ENCODE measurements at regions not wholly inside any gene's neighbourhood (a gene's known extent, or its start where the extent isn't known, plus 50 kb on each side); places are given as distances from the start of the nearest gene placed in this dataset.
"Not testable (repeated sequence)": the region's sequence is repeated elsewhere in the genome, so short reads cannot be mapped to it uniquely, and the experiment has no call there.

- DNase-seq (ENCODE audit: extremely low read depth in 1 of 11, low read depth in 9 of 11, low spot score in 4 of 11), result no peak
These were observed 75.5 kb downstream of the ASB1 start for GRCh38 chr2:238502088-238502810.

DNA sequence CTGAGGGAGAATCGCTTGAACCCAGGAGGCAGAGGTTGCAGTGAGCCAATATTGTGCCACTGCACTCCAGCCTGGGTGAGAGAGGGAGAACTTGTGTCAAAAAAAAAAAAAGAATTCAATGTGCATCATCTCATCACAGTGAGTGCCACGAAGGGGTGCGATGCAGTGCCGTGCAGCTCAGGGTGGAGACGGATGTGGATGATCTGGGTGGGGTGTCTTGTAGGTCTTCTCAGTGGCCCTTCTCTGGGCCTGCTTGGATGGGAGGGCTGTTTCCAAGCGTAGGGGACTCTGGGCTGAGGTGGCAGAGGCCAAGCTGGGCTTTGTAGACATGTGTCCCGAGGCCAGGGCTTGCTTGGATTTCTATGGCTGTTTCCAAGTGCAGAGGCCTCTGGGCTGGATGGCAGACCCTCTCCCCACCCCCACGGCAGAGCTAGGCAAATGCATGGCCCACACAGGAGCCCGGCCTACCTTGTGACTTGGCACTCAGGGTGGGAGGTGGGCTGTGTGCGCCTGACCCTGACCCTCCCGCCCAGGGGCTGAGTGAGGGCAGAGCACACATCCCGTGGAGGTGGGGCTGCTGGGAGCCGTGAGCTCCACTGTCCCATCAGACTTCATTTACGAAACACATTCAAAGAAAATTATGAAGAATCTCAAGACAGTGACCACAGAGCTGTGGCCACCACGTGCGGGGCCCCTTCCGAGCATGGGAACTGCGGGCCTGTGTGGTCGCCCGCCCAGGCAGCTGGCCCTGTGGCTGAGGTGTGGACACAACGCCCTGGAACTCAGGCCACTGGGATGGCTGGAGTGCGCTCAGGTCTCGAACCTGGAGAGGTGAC lies 76.4 kb downstream of the ASB1 start:
- DNase-seq (ENCODE audit: extremely low read depth in 1 of 11, low read depth in 9 of 11, low spot score in 4 of 11), result no peak

GRCh38 chr2:238504181-238504931 lies 77.6 kb downstream of the ASB1 start:
- no peak for DNase-seq (ENCODE audit: extremely low read depth in 1 of 11, low read depth in 9 of 11, low spot score in 4 of 11)

- no peak for DNase-seq (ENCODE audit: extremely low read depth in 1 of 11, low read depth in 9 of 11, low spot score in 4 of 11)
These were observed 78.6 kb downstream of the ASB1 start for GRCh38 chr2:238505119-238505891.

DNA sequence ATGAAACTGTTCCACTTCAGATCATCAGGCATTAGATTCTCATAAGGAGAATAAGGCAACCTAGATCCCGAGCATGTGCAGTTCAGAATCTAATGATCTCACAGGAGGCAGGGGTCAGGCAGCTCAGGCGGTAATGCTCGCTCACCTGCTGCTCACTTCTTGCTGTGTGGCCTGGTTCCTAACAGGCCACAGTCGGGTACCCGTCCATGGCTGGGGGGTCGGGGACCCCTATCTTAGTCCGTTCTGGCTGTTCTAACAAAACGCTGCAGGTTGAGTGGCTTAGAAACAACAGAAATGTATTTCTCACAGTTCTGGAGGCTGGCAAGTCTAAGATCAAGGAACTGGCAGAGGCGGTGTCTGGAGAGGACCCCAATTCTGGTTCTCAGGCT lies 79.2 kb downstream of the ASB1 start:
- no peak for DNase-seq (ENCODE audit: extremely low read depth in 1 of 11, low read depth in 9 of 11, low spot score in 4 of 11)

DNA sequence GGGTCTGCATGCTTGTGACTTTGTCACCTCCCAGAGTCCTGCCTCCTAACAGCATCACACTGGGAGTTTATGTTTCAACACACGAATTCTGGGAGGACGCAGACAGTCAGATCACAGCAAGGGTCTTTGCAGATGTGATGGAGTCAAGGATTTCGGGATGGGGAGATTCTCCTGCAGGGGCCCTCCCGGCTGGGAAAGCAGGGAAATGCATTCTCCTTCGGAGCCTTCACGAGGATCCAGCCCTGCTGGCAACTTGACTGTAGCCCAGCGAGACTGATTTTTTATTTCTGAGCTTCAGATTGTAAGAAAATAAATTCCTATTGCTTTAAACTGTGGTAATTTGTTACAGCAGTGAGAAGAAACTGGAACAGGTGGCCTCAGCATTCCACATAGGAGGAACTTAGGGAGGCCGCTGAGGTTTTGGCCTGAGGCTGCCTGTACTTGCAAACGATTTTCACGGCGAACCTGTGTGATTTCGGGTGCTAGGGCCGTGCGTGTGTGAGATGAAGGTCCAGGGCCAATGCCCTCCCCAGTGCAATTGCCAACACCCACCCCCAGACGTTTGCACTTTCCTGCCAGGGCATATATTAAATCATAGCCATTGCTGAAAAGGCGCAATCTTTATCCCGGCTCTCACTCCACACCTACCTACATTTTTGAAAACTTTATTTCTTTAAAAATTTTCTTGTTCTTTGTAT lies 79.8 kb downstream of the ASB1 start:
- no peak for DNase-seq (ENCODE audit: extremely low read depth in 1 of 11, low read depth in 9 of 11, low spot score in 4 of 11)

DNA sequence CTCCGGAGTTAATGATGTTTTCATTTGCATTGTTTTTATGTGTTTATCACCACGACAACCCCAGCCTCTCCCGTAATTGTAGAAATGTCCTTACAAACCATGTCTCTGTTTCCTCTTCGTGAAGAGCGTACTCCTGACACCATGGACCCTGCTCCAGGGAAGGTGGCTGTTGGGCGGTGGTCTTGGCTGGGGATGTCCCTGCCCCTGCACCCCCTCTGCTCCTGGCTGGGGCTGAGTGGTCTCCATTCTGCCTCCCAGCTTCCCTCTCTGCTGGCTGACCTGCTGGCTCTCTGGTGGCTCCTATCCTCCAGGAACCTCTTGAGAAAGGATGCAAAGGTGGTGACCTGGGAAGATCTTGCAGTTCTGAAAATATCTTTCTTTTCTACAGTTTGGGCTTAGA lies 81.1 kb downstream of the ASB1 start:
- no peak for DNase-seq (ENCODE audit: extremely low read depth in 1 of 11, low read depth in 9 of 11, low spot score in 4 of 11)

DNA sequence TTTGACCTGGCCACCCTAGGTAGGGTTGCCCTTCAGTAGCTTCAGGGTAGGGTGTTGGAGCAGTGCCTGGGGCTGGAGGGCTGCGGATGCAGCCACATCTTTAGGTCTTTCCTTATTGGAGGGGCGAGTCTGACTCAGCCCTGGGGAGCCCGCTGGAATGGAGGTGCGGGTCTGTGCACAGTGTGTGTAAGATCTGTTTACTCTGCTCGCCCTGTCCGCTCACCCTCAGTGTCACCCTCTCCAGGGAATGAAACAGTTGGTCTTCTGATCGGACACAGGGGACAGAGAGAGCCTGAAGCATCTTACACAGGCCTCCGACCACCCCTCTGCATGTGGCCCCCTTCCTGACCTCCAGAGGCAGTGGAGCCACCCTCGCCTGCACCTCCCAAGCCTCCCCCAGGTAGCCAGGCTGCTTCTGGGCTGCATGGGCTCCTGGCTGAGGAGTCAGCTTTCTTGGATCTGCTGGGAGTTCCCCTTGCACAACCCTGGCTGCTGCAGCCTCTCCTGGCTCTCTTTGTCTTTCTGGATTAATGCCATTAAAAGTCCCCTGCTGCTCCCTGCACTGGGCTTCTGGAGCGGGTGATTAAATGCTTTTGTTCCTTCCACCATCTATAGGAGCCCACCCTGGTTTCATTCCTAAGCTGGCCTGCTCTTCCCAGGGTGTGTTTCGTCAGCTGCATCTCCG lies 82.6 kb downstream of the ASB1 start:
- no peak for DNase-seq (ENCODE audit: extremely low read depth in 1 of 11, low read depth in 9 of 11, low spot score in 4 of 11)

DNA sequence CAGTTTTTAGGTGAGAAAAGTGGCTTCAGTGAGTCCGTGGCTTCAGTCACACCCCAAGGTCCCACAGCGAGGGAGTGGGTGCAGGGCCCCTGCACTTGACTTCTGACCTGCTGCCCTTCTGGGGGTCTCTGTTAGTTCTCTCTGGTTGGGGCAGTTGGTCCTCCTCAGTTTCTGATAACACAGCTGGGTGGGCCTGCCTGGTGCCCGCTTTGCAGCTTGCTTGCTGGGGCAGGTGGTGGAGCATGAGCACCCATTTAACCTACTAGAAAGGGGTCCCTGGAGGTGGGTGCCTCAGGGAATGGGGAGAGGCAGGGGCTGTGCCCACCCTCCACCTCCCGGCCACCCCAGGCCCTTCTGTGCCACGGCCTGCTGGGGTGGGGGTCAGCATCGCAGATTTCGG lies 83.2 kb downstream of the ASB1 start:
- DNase-seq (ENCODE audit: extremely low read depth in 1 of 11, low read depth in 9 of 11, low spot score in 4 of 11), result no peak

DNA sequence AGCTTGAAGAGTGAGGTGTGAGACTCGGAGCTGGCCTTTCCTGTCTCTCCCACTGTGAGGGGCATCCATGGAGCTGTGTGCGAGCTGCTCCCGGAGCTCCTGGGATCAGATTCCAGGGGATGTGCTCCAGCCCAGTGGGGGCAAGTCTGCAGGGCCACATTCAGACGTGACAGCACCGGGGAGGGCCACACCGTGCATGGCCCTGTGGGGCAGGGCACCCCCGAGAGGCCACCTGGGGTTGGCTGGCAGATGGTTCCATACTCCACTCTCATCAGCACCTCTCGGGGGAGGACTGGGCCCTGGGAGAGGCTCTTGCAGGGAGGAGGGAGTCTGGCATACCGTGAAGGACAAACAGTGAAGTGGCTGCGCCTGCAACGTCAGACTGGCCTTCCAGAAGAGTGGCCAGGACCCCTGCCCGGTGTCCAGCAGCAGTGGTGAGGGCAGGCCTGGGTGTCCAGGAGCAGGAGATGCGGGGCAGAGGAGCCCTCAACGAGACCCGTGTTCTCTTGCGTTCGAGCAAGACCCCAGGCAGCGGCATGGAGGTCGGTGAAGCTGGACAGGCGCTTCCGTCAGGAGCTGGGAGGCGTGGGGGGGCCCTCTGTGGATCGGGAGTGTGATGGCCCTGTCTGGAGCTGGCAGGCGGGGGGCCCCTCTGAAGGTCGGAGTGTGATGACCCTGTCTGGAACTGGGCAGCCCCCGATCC lies 84.3 kb downstream of the ASB1 start:
- no peak for DNase-seq (ENCODE audit: extremely low read depth in 1 of 11, low read depth in 9 of 11, low spot score in 4 of 11)

DNA sequence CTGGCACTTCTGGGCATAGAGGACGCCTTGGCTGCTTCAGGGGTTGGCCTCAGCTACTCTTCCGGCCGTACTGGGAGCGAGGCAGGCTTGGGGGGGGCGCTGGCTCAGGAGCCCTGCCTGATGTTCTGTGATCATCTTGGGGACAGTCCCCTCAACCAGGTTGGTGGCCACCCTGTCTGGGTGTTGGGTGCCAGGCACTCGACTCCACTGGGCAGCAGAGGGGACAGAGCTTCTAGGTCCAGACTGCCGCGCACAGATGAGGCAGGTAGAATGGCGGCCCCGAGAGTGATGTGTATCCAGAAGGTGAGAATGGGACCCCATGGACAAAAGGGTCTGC lies 84.9 kb downstream of the ASB1 start:
- DNase-seq (ENCODE audit: extremely low read depth in 1 of 11, low read depth in 9 of 11, low spot score in 4 of 11), result no peak

DNA sequence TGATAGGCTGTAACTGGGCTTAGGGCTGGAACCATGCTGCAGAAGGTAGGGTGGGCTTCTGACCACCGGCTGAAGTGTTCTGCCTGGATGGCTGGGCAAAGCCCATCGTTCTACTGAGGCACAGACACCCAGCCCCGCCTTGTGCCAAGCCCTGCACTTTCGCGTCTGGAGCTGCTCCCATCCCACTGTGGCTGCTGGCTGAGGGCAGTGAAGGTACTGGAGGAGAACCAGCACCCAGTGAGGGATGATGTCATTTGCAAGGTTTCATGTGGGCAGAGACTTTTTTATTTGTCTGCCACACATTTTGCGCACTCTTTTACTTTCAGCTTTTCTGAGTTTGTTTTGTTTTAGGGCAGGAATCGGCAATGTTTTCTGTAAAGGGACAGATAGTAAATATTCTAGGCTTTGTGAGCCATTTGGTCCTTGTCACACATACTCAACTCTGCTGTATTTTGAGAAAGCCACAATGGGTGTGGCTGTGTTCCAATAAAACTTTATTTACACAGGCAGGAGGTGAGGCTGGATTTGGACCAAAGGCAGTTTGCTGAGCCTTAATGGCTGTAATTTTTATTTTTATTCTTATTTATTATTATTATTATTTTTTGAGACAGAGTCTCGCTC lies 85.6 kb downstream of the ASB1 start:
- DNase-seq (ENCODE audit: extremely low read depth in 1 of 11, low read depth in 9 of 11, low spot score in 4 of 11), result no peak

DNA sequence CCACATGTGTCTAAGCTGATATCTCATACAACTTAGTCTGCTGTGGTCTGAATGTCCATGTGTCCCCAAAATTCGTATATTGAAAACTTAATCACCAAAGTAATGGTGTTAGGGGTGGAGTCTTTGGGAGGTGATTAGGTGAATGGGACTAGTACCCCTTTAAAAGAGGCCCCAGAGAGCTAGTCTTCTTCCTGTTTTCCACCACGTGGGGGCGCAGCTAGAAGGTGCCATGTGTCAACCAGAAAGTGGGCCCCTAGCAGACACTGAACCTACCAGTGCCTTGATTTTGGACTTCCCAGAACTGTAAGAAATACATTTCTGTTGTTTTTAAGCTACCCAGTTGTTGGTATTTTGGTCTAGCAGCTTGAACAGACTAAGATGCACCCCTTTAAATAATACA lies 86.6 kb downstream of the ASB1 start:
- DNase-seq (ENCODE audit: extremely low read depth in 1 of 11, low read depth in 9 of 11, low spot score in 4 of 11), result no peak

- not testable (repeated sequence) for DNase-seq (ENCODE audit: extremely low read depth in 1 of 11, low read depth in 9 of 11, low spot score in 4 of 11)
These were observed 87.3 kb downstream of the ASB1 start for GRCh38 chr2:238514024-238514423.

- no peak for DNase-seq (ENCODE audit: extremely low read depth in 1 of 11, low read depth in 9 of 11, low spot score in 4 of 11)
These were observed 88.7 kb downstream of the ASB1 start for GRCh38 chr2:238515377-238515776.

DNA sequence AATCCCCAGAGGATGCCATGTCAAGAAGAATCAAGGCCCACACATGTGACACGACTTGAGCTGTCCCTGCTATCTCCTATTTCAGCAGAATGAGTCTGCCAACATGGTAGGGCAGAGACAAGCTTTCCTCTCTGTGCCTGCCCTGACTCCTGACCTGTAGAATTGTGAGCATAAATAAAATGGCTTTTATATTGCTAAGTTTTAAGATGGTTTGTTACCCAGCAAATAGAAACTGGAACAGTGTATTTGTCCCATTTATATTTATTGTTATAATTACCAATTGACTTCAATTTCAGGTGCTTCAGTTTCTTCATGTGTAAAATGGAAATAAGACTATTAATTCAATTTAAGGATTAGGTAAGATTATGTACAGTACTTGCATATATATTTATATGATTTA lies 90.5 kb downstream of the ASB1 start:
- no peak for DNase-seq (ENCODE audit: extremely low read depth in 1 of 11, low read depth in 9 of 11, low spot score in 4 of 11)

DNA sequence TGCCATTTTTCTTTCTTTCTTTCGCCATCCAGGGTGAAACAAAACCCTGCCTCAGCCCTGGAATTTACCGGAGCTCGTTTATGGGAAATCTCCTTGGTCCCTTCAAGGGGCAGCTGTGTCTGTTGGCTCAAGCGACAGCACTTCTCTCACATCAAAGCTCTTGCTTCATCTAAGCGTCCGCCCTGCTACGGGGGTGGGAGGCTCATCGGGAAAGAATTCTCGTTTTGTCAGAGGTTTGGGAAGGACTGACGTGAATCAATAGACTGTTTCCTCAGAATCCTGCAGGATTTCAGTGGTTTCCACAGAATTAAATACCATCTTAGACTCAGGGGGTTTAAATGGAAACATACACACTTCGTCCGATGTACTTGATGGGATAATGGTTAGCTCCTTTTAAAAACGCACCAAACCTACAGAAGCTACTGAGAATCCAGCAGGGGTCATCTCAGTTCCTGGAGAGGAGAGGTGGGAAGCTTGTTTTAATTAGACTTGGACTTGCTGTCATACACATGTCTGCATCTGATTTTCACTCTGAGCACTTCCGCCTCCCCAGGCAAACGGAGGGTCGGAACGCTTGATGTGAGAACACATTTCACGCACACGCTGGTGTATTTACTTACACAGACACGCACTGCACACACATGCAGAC lies 91.6 kb downstream of the ASB1 start:
- DNase-seq (ENCODE audit: extremely low read depth in 1 of 11, low read depth in 9 of 11, low spot score in 4 of 11), result no peak
